HFFc6 (cell line): ENCODE measurements at regions not wholly inside any gene's neighbourhood (a gene's known extent, or its start where the extent isn't known, plus 50 kb on each side); places are given as distances from the start of the nearest gene placed in this dataset.

Experiments used
- DNase-seq: peaks from one replicate; pipeline ENCODE4 v3.0.0-alpha.2; 2018
- H3K27ac Mint-ChIP-seq: 2 replicates; pipeline ENCODE4 v1.8.0; 2020; ENCODE audit warnings: mild to moderate bottlenecking, mixed read lengths
- H3K27me3 Mint-ChIP-seq: 2 replicates; pipeline ENCODE4 v1.8.0; 2021; ENCODE audit warnings: mild to moderate bottlenecking, moderate library complexity, mixed read lengths; ENCODE audit not compliant: insufficient read depth
- H3K36me3 Mint-ChIP-seq: 2 replicates; pipeline ENCODE4 v1.8.0; 2021; ENCODE audit warnings: low read depth, mixed read lengths
- H3K4me1 Mint-ChIP-seq: 2 replicates; pipeline ENCODE4 v1.8.0; 2020; ENCODE audit warnings: low read depth, mixed read lengths
- H3K4me3 Mint-ChIP-seq: 2 replicates; pipeline ENCODE4 v1.8.0; 2020; ENCODE audit warnings: mild to moderate bottlenecking, moderate library complexity, mixed read lengths
- H3K9me3 Mint-ChIP-seq: 2 replicates; pipeline ENCODE4 v1.8.0; 2020; ENCODE audit warnings: mild to moderate bottlenecking, mixed read lengths
- CTCF ChIP-seq: fragments of 200-600 bp; sonication (generic); IDR thresholded peaks from 2 replicates; pipeline ENCODE4 v1.5.0; 2021; ENCODE audit warnings: antibody characterized with exemption, mild to moderate bottlenecking

DNA sequence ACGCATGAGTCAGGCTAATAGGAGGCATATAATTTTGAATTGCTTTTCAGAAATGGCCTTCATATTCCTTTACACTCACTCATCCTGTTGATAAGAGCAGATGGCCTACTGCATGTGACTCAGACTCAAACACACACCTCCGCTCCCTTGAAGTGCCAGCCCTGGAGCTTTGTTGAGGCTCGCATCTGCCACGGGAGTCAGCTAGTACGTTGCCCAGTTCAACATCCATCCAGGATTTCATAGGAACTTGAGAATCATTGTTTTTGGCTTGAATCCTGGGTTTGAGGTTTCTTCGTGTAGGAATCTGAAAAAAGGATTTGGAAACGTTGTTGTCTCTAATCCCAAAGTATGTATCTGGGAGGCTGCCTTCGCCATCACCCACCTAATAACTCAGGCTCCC, 87.4 kb upstream of the JAG1 start:
- Mint-ChIP-seq H3K27me3 (no peaks in the 10 kb centered on the region; the same call in 1 of the 2 replicates), H3K27ac (no peak overlapping the region), H3K9me3 (no peaks in the 10 kb centered on the region), H3K4me1 (peaks cover 7% of the 10 kb centered on the region; the same call in 1 of the 2 replicates), H3K36me3 (no peaks in the 10 kb centered on the region), H3K4me3 (no peak overlapping the region)
- DNase-seq = no peak
- TF ChIP-seq CTCF = no peak

DNA sequence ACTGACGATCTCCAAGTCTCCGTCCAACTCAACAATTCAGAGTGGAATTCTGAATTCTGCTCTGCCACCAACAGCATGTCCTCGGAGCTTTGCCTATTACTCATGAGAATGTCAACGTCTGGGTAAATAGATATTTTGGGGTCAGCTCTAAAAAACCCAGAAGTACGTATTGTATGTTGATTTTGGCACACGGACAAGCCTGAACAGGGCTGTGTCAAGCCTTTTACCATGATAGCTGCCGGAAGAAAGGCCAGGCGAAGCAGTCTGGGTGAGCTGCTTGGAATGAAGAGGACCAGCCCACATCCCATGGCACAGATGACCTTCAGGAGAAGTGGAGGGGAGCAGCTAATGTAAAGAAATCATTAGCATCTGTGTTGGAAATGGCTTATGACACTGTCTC, 88.0 kb upstream of the JAG1 start:
- Mint-ChIP-seq H3K27me3 (no peaks in the 10 kb centered on the region; the same call in 1 of the 2 replicates), H3K4me3 (no peak overlapping the region), H3K36me3 (no peaks in the 10 kb centered on the region), H3K9me3 (no peaks in the 10 kb centered on the region), H3K4me1 (peaks cover 7% of the 10 kb centered on the region; the same call in 1 of the 2 replicates), H3K27ac (no peak overlapping the region)
- no peak for TF ChIP-seq CTCF
- DNase-seq = no peak

- no peak for TF ChIP-seq CTCF
- Mint-ChIP-seq H3K27me3 (no peaks in the 10 kb centered on the region; the same call in 1 of the 2 replicates), H3K4me1 (peaks cover 7% of the 10 kb centered on the region; the same call in 1 of the 2 replicates), H3K9me3 (no peaks in the 10 kb centered on the region), H3K27ac (no peak overlapping the region), H3K36me3 (no peaks in the 10 kb centered on the region), H3K4me3 (no peak overlapping the region)
- DNase-seq = no peak
Observed at GRCh38 chr20:10762216-10762615, 88.4 kb upstream of the JAG1 start.

- DNase-seq = no peak
- Mint-ChIP-seq H3K27ac (no peak overlapping the region), H3K9me3 (no peaks in the 10 kb centered on the region), H3K27me3 (no peaks in the 10 kb centered on the region; the same call in 1 of the 2 replicates), H3K4me3 (no peak overlapping the region), H3K4me1 (peaks cover 7% of the 10 kb centered on the region; the same call in 1 of the 2 replicates), H3K36me3 (no peaks in the 10 kb centered on the region)
- no peak for TF ChIP-seq CTCF
Observed at GRCh38 chr20:10763112-10763511, 89.3 kb upstream of the JAG1 start.

DNA sequence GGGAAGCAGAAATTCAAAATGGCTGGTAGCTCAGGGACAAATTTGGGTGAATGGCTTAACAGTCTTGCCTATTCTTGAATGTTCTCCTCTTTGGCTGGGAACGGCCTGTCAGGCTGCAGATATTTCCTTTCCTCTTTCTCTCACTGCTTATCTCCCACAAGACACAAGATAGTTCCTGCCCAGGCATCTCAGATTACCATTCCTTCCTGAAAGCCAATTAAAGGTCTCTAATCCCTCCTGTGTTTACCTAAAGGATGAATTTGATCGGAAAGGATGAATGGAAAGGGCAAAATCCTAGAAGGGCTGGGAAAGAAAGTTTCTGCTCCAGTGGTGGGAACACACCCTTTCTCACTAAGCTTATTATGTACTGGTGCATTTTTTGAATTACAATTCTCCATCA, 95.9 kb upstream of the JAG1 start:
- no peak for DNase-seq
- Mint-ChIP-seq H3K27ac (no peak overlapping the region), H3K9me3 (no peaks in the 10 kb centered on the region), H3K27me3 (no peaks in the 10 kb centered on the region; the same call in 1 of the 2 replicates), H3K4me1 (no peaks in the 10 kb centered on the region), H3K4me3 (no peak overlapping the region), H3K36me3 (no peaks in the 10 kb centered on the region)
- no peak for TF ChIP-seq CTCF

GRCh38 chr20:10770753-10771152, 97.0 kb upstream of the JAG1 start:
- no peaks in the 10 kb centered on the region for H3K27me3 Mint-ChIP-seq
- no peak overlapping the region for H3K4me3 Mint-ChIP-seq
- DNase-seq = no peak
- no peaks in the 10 kb centered on the region for H3K9me3 Mint-ChIP-seq
- no peak for TF ChIP-seq CTCF
- H3K27ac Mint-ChIP-seq = no peak overlapping the region
- no peaks in the 10 kb centered on the region for H3K36me3 Mint-ChIP-seq
- H3K4me1 Mint-ChIP-seq = no peaks in the 10 kb centered on the region
